ENCODE measurements at regions not wholly inside any gene's neighbourhood (a gene's known extent, or its start where the extent isn't known, plus 50 kb on each side); places are given as distances from the start of the nearest gene placed in this dataset.

- DNase-seq (ENCODE audit: extremely low read depth in 1 of 11, low read depth in 9 of 11, low spot score in 4 of 11), result no peak
These were observed 69.2 kb downstream of the INHBA start for GRCh38 chr7:41633690-41634089.

- no peak for DNase-seq (ENCODE audit: extremely low read depth in 1 of 11, low read depth in 9 of 11, low spot score in 4 of 11)
These were observed 72.1 kb downstream of the INHBA start for GRCh38 chr7:41630741-41631140.

GRCh38 chr7:41629711-41630111 is 73.2 kb downstream of the INHBA start:
- DNase-seq (ENCODE audit: extremely low read depth in 1 of 11, low read depth in 9 of 11, low spot score in 4 of 11), result no peak

GRCh38 chr7:41628901-41629300 is 74.0 kb downstream of the INHBA start:
- DNase-seq (ENCODE audit: extremely low read depth in 1 of 11, low read depth in 9 of 11, low spot score in 4 of 11), result no peak

GRCh38 chr7:41627645-41628298 is 75.1 kb downstream of the INHBA start:
- no peak for DNase-seq (ENCODE audit: extremely low read depth in 1 of 11, low read depth in 9 of 11, low spot score in 4 of 11)

- DNase-seq (ENCODE audit: extremely low read depth in 1 of 11, low read depth in 9 of 11, low spot score in 4 of 11), result no peak
These were observed 78.1 kb downstream of the INHBA start for GRCh38 chr7:41624818-41625217.

GRCh38 chr7:41621953-41622831 is 80.7 kb downstream of the INHBA start:
- DNase-seq (ENCODE audit: extremely low read depth in 1 of 11, low read depth in 9 of 11, low spot score in 4 of 11), result no peak

- DNase-seq (ENCODE audit: extremely low read depth in 1 of 11, low read depth in 9 of 11, low spot score in 4 of 11), result no peak
These were observed 84.9 kb downstream of the INHBA start for GRCh38 chr7:41617987-41618386.

- no peak for DNase-seq (ENCODE audit: extremely low read depth in 1 of 11, low read depth in 9 of 11, low spot score in 4 of 11)
These were observed 90.1 kb downstream of the INHBA start for GRCh38 chr7:41612798-41613197.

GRCh38 chr7:41612386-41612785 is 90.5 kb downstream of the INHBA start:
- no peak for DNase-seq (ENCODE audit: extremely low read depth in 1 of 11, low read depth in 9 of 11, low spot score in 4 of 11)

- DNase-seq (ENCODE audit: extremely low read depth in 1 of 11, low read depth in 9 of 11, low spot score in 4 of 11), result no peak
These were observed 94.4 kb downstream of the INHBA start for GRCh38 chr7:41608447-41608846.

GRCh38 chr7:41603985-41604384 is 98.9 kb downstream of the INHBA start:
- DNase-seq (ENCODE audit: extremely low read depth in 1 of 11, low read depth in 9 of 11, low spot score in 4 of 11), result no peak

- DNase-seq (ENCODE audit: extremely low read depth in 1 of 11, low read depth in 9 of 11, low spot score in 4 of 11), result no peak
These were observed 103.1 kb downstream of the INHBA start for GRCh38 chr7:41599760-41600159.

GRCh38 chr7:41592794-41593193 is 110.1 kb downstream of the INHBA start:
- DNase-seq (ENCODE audit: extremely low read depth in 1 of 11, low read depth in 9 of 11, low spot score in 4 of 11), result no peak

- DNase-seq (ENCODE audit: extremely low read depth in 1 of 11, low read depth in 9 of 11, low spot score in 4 of 11), result no peak
These were observed 110.7 kb downstream of the INHBA start for GRCh38 chr7:41592236-41592635.

- DNase-seq (ENCODE audit: extremely low read depth in 1 of 11, low read depth in 9 of 11, low spot score in 4 of 11), result no peak
These were observed 111.9 kb downstream of the INHBA start for GRCh38 chr7:41590986-41591385.

GRCh38 chr7:41588341-41588740 is 114.5 kb downstream of the INHBA start:
- DNase-seq (ENCODE audit: extremely low read depth in 1 of 11, low read depth in 9 of 11, low spot score in 4 of 11), result no peak

GRCh38 chr7:41586931-41587640 is 115.8 kb downstream of the INHBA start:
- DNase-seq (ENCODE audit: extremely low read depth in 1 of 11, low read depth in 9 of 11, low spot score in 4 of 11), result no peak

GRCh38 chr7:41584746-41585145 is 118.1 kb downstream of the INHBA start:
- no peak for DNase-seq (ENCODE audit: extremely low read depth in 1 of 11, low read depth in 9 of 11, low spot score in 4 of 11)

- no peak for DNase-seq (ENCODE audit: extremely low read depth in 1 of 11, low read depth in 9 of 11, low spot score in 4 of 11)
These were observed 120.8 kb downstream of the INHBA start for GRCh38 chr7:41582116-41582515.

Data from renal cortex interstitium (tissue), 11 donors.